SU-DHL-6 (cell line): ENCODE measurements at regions not wholly inside any gene's neighbourhood (a gene's known extent, or its start where the extent isn't known, plus 50 kb on each side); places are given as distances from the start of the nearest gene placed in this dataset.

Experiments
- H2AFZ ChIP-seq: fragments of 200-600 bp; sonication (generic); 2 replicates; pipeline ENCODE4 v1.6.1; 2014; ENCODE audit warnings: low read depth, mild to moderate bottlenecking, moderate library complexity, mixed read lengths, antibody characterized with exemption, low read length; ENCODE audit not compliant: severe bottlenecking
- H3F3A ChIP-seq: fragments of 200-600 bp; shearing (Covaris generic); 2 replicates; pipeline ENCODE4 v1.6.0; 2016; ENCODE audit warnings: antibody characterized with exemption, mild to moderate bottlenecking; ENCODE audit not compliant: insufficient read depth
- H3K27ac ChIP-seq: fragments of 200-600 bp; sonication (generic); 2 replicates; pipeline ENCODE4 v1.5.1; 2016; ENCODE audit warnings: low read depth, mild to moderate bottlenecking, low read length, moderate library complexity, mixed read lengths
- H3K27me3 ChIP-seq: fragments of 200-600 bp; sonication (generic), shearing (Covaris generic); 2 replicates; pipeline ENCODE4 v1.6.0; 2014; ENCODE audit warnings: mild to moderate bottlenecking, low read length
- H3K36me3 ChIP-seq: fragments of 200-600 bp; sonication (generic); 2 replicates; pipeline ENCODE4 v1.6.1; 2014; ENCODE audit warnings: mild to moderate bottlenecking, low read length, mixed read lengths
- H3K4me2 ChIP-seq: fragments of 300-600, 200-600 bp; shearing (Covaris generic), sonication (generic); 2 replicates; pipeline ENCODE4 v1.6.0; 2014; ENCODE audit warnings: low read length, low read depth, mild to moderate bottlenecking; ENCODE audit not compliant: poor library complexity, severe bottlenecking
- H3K4me3 ChIP-seq: fragments of 200-600 bp; sonication (generic); 2 replicates; pipeline ENCODE4 v1.5.1; 2014; ENCODE audit warnings: antibody characterized with exemption, low read length, mild to moderate bottlenecking, mixed read lengths; ENCODE audit not compliant: insufficient read depth, poor library complexity, severe bottlenecking
- H3K79me2 ChIP-seq: fragments of 200-600 bp; sonication (generic); 2 replicates; pipeline ENCODE4 v1.6.1; 2014; ENCODE audit warnings: mild to moderate bottlenecking, low read length, moderate library complexity; ENCODE audit not compliant: insufficient read depth
- H3K9ac ChIP-seq: fragments of 200-600 bp; sonication (generic); 2 replicates; pipeline ENCODE4 v1.7.0; 2014; ENCODE audit warnings: mild to moderate bottlenecking, low read length
- H3K9me2 ChIP-seq: fragments of 200-600 bp; sonication (generic); replicated peaks from 2 replicates; pipeline ENCODE4 v1.6.1; 2014; ENCODE audit warnings: low read length; ENCODE audit not compliant: insufficient read depth
- H3K9me3 ChIP-seq: fragments of 200-600 bp; sonication (generic); 2 replicates; pipeline ENCODE4 v1.6.1; 2014; ENCODE audit warnings: low read length, mixed read lengths; ENCODE audit not compliant: insufficient read depth
- H4K20me1 ChIP-seq: fragments of 200-600 bp; sonication (generic); 2 replicates; pipeline ENCODE4 v1.6.1; 2014; ENCODE audit warnings: low read depth, mild to moderate bottlenecking, antibody characterized with exemption, low read length, moderate library complexity, mixed read lengths
- CTCF ChIP-seq: fragments of 200-600 bp; sonication (generic); IDR thresholded peaks from one replicate; pipeline ENCODE4 v1.5.1; 2017; ENCODE audit warnings: antibody characterized with exemption, mild to moderate bottlenecking, low read length, moderate library complexity; ENCODE audit not compliant: insufficient read depth, poor library complexity, severe bottlenecking
- EZH2phosphoT487 ChIP-seq: fragments of 200-600 bp; sonication (generic), shearing (Covaris generic); conservative IDR thresholded peaks from 2 replicates; pipeline ENCODE4 v1.6.1; 2018; ENCODE audit warnings: mild to moderate bottlenecking, antibody characterized with exemption, low read length, moderate library complexity, mixed read lengths

- no peaks in the 10 kb centered on the region for H3K36me3 ChIP-seq
- H3K9me3 ChIP-seq = no peaks in the 10 kb centered on the region
- no peak overlapping the region for H3K9ac ChIP-seq
- H3K4me3 ChIP-seq = no peak overlapping the region
- TF ChIP-seq CTCF (no peak), EZH2phosphoT487 (no peak)
- H3F3A ChIP-seq = no peaks in the 10 kb centered on the region
- no peak overlapping the region for H3K4me2 ChIP-seq
- no peaks in the 10 kb centered on the region for H3K79me2 ChIP-seq
- H3K9me2 ChIP-seq = no peaks in the 10 kb centered on the region
- H3K27ac ChIP-seq = no peak overlapping the region
- no peak overlapping the region for H2AFZ ChIP-seq
- no peaks in the 10 kb centered on the region for H4K20me1 ChIP-seq
- no peaks in the 10 kb centered on the region for H3K27me3 ChIP-seq
Observed at GRCh38 chr11:106246495-106246894, 169.0 kb downstream of the AASDHPPT start.

DNA sequence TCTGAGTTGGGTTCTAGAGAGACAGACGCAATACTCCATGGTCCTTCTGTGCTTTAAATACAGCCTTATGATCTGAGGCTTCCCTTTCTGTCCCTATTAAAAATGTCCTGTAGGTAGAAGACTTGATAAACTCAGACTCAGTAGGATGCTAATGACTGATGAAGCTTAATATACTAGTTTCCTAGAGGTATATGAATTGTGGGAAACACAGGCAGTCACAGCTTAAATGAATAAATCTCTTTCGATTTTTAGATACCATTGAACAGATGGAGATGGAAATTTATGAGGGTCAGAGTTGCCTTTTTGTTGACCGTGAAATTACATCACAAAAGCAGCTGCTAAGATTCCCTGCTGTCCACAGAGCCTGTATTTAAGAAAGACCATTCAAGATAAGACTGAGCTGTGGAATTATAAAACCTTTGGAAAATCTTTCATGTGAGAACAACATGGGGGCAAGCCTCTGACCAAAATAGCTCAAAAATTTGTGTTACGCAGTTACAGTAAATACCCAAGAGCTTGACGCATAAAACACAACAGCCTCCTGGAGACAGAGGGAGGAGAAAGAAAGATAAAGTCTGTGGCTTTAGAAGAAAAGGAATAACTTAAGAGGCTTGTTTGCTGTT, 172.3 kb downstream of the AASDHPPT start:
- no peaks in the 10 kb centered on the region for H4K20me1 ChIP-seq
- H3K27me3 ChIP-seq = no peaks in the 10 kb centered on the region
- H3K4me3 ChIP-seq = no peak overlapping the region
- no peak overlapping the region for H2AFZ ChIP-seq
- no peaks in the 10 kb centered on the region for H3K9me3 ChIP-seq
- H3K9ac ChIP-seq = no peak overlapping the region
- no peaks in the 10 kb centered on the region for H3K36me3 ChIP-seq
- H3K4me2 ChIP-seq = no peak overlapping the region
- no peak overlapping the region for H3K27ac ChIP-seq
- TF ChIP-seq EZH2phosphoT487 = no peak
- TF ChIP-seq CTCF = no peak
- H3F3A ChIP-seq = no peaks in the 10 kb centered on the region
- H3K9me2 ChIP-seq = no peaks in the 10 kb centered on the region
- no peaks in the 10 kb centered on the region for H3K79me2 ChIP-seq

GRCh38 chr11:106262852-106263251, 185.4 kb downstream of the AASDHPPT start:
- Histone ChIP-seq H3K9me3 (no peaks in the 10 kb centered on the region), H3K79me2 (no peaks in the 10 kb centered on the region), H3K9me2 (no peaks in the 10 kb centered on the region), H3K36me3 (no peaks in the 10 kb centered on the region), H3F3A (no peaks in the 10 kb centered on the region), H3K4me3 (no peak overlapping the region), H3K27me3 (no peaks in the 10 kb centered on the region), H3K27ac (no peak overlapping the region), H2AFZ (no peak overlapping the region), H4K20me1 (no peaks in the 10 kb centered on the region), H3K4me2 (no peak overlapping the region), H3K9ac (no peak overlapping the region)
- TF ChIP-seq EZH2phosphoT487 (no peak), CTCF (no peak)
